ENCODE measurements at regions not wholly inside any gene's neighbourhood (a gene's known extent, or its start where the extent isn't known, plus 50 kb on each side); places are given as distances from the start of the nearest gene placed in this dataset.

DNA sequence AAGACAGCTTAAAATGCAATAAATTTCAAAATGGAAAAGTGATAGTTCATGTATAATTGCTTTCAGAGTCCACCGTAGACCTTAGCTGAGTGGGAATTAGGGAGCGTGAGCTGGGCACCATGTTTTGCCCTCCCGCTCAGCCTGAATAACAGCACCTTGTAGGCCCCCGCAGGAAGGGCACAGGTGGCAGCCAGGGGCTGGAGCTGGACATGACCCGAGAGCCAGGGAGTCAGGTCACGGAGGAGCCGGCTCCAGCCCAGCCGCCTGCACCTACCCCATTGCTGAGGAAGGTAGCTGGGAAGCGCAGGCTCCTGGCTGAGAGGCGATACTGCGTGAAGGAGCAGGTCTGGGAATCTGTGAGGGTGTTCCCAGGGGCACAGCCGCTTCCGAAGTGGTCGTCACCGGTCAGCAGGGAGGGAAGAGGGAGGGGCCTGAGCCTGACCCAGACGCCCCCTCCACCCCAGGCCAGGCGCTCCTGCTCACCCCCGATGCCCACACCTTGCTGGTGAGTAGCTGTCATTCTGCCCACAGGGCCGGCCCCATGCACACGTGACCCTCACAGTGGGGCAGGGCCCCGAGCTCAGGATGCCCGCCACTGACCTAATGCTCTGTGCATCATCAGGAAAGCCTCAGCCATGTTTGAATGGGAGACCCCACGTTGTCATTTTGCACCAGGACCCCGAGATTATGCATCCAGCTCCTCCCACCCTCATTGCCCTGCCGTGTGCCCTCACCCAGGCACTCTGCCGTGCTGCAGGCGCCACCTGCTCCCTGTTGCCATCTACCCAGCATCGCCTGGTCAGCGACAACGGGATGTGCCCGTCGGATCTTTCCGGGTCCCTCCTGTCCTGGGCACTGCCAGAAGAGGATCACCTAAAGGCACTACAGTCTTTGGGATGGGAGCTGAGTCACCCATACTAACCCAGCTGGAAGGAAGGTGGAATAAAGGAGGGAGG, 129.2 kb upstream of the TCERG1L start:
- TF ChIP-seq NFIC (IDR thresholded peaks at IDR 0.05; ENCODE audit: low read depth, low read length), result no peak
- no peak for TF ChIP-seq PAX5 (IDR thresholded peaks at IDR 0.05; ENCODE audit: borderline replicate concordance, low read depth, low read length)
- no peak for TF ChIP-seq SIN3A (IDR thresholded peaks at IDR 0.05; ENCODE audit: low read depth, low read length)
- no peak for TF ChIP-seq TAF1 (IDR thresholded peaks at IDR 0.05; ENCODE audit: borderline replicate concordance, low read depth, low read length)
- no peak for TF ChIP-seq TCF12 (IDR thresholded peaks at IDR 0.05; ENCODE audit: low read depth, low read length)
- TF ChIP-seq, protein P1, sequence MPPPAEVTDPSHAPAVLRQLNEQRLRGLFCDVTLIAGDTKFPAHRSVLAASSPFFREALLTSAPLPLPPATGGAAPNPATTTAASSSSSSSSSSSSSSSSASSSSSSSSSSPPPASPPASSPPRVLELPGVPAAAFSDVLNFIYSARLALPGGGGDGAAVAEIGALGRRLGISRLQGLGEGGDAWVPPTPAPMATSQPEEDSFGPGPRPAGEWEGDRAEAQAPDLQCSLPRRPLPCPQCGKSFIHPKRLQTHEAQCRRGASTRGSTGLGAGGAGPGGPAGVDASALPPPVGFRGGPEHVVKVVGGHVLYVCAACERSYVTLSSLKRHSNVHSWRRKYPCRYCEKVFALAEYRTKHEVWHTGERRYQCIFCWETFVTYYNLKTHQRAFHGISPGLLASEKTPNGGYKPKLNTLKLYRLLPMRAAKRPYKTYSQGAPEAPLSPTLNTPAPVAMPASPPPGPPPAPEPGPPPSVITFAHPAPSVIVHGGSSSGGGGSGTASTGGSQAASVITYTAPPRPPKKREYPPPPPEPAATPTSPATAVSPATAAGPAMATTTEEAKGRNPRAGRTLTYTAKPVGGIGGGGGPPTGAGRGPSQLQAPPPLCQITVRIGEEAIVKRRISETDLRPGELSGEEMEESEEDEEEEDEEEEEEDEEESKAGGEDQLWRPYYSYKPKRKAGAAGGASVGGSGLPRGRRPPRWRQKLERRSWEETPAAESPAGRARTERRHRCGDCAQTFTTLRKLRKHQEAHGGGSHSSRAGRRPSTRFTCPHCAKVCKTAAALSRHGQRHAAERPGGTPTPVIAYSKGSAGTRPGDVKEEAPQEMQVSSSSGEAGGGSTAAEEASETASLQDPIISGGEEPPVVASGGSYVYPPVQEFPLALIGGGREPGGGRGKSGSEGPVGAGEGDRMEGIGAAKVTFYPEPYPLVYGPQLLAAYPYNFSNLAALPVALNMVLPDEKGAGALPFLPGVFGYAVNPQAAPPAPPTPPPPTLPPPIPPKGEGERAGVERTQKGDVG (CRISPR knock-in tag; IDR thresholded peaks at IDR 0.05), result no peak
- no peak for TF ChIP-seq SP1 (IDR thresholded peaks at IDR 0.05; ENCODE audit: low read depth, low read length)
- TF ChIP-seq ZSCAN29 (IDR thresholded peaks at IDR 0.05), result no peak
- TF ChIP-seq RBBP5 (conservative IDR thresholded peaks at IDR 0.05), result no peak
- no peak for TF ChIP-seq RELA (IDR thresholded peaks at IDR 0.05; ENCODE audit: borderline replicate concordance, partially characterized antibody)
- no peak for TF ChIP-seq ZNF274 (IDR thresholded peaks at IDR 0.05; ENCODE audit: insufficient read depth, insufficient read length)
- TF ChIP-seq SMAD1 (IDR thresholded peaks at IDR 0.05; ENCODE audit: low read depth, partially characterized antibody), result no peak
- TF ChIP-seq ZNF384 (IDR thresholded peaks at IDR 0.05; ENCODE audit: borderline replicate concordance, low read depth, low read length), result no peak
- H3K36me3 ChIP-seq (ENCODE audit: control insufficient read depth in 2 of 2, insufficient read depth in 2 of 2, low read length in 1 of 2), result no peaks in the 10 kb centered on the region
- H3K4me2 ChIP-seq (ENCODE audit: control insufficient read depth, insufficient read depth), result no peak overlapping the region
- no peaks in the 10 kb centered on the region for H3K9me3 ChIP-seq (replicated peaks; ENCODE audit: control insufficient read depth, insufficient read depth, low read length)
- H2AFZ ChIP-seq (ENCODE audit: control insufficient read depth, low read depth, low read length), result no peak overlapping the region
- DNase-seq (ENCODE audit: low read depth, low spot score) (no peak), ATAC-seq (no peak), FAIRE-seq (no peak)
- H3K4me3 ChIP-seq, result no peak overlapping the region
- RAD21 ChIA-PET (ENCODE audit: unreplicated experiment), result no interaction called here
- CTCF ChIA-PET, result no interaction called here
- H3K27ac ChIP-seq (ENCODE audit: control insufficient read depth, insufficient read depth), result no peak overlapping the region
- intact Hi-C loops (cut with micrococcal nuclease; ENCODE audit: unreplicated experiment) (no loop called here), in situ Hi-C loops (cut with MboI) (no loop called here)
- no peak overlapping the region for H3K9ac ChIP-seq (ENCODE audit: control insufficient read depth, insufficient read depth, low read length)
- no TSS peak for BruUV-seq (replicated peaks)
- no peaks in the 10 kb centered on the region for H3K4me1 ChIP-seq (ENCODE audit: control insufficient read depth, insufficient read depth, low read length)
- no peaks in the 10 kb centered on the region for H3K79me2 ChIP-seq (ENCODE audit: control insufficient read depth, insufficient read depth, low read length)
- no peaks in the 10 kb centered on the region for H4K20me1 ChIP-seq (ENCODE audit: control insufficient read depth, insufficient read depth)
- POLR2A ChIA-PET, result no interaction called here
- SMC1A ChIA-PET (ENCODE audit: uncharacterized antibody, unreplicated experiment), result interaction anchor here (1.1 kb wide), 1 partner anchor 9 kb away, joined by 3 read pairs; no protein-coding TSS in a partner anchor
- H3K27me3 ChIP-seq (replicated peaks in 1 of 2; ENCODE audit: control insufficient read depth in 2 of 2, insufficient read depth in 2 of 2, low read length in 1 of 2), result no peaks in the 10 kb centered on the region
- 30% methylated on average over 29 of the region's 33 CpGs for WGBS (ENCODE audit: insufficient coverage, insufficient replicate concordance, low lambda C conversion rate, missing lambda C conversion rate)
